ENCODE measurements at regions not wholly inside any gene's neighbourhood (a gene's known extent, or its start where the extent isn't known, plus 50 kb on each side); places are given as distances from the start of the nearest gene placed in this dataset.

DNA sequence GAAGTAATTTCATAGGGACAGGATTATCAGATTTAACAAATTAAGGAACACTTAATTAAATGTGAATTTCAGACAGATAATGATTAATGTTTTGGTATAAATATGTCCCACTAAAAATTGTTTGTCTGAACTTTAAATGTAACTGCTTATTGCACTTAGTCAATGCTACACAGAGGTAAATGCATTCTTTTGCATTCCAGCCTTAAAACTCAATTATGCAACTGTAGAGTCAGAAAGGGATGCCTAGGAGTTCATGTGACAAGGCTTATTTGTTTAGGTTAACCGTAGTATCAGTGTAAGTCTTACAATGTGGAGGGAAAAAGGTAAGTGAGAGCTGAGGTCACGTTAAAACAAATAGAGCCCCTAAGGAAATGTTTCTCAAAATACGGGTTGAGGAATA is 347.2 kb upstream of the ARGLU1 start:
- no peaks in the 10 kb centered on the region for H3K36me3 ChIP-seq (ENCODE audit: control insufficient read depth in 4 of 4, insufficient read depth in 4 of 4, low read length in 4 of 4)
- DNase-seq (no peak), ATAC-seq (ENCODE audit: insufficient read depth, low FRiP score) (no peak)
- H3K4me1 ChIP-seq (ENCODE audit: control insufficient read depth in 5 of 5, insufficient read depth in 5 of 5, low read length in 5 of 5), result peaks cover 0 to 26% (median 5%) of the 10 kb centered on the region in 5 donors
- no peaks in the 10 kb centered on the region for H3K27me3 ChIP-seq (ENCODE audit: control insufficient read depth in 3 of 3, insufficient read depth in 3 of 3, low read length in 2 of 3)
- H3K4me3 ChIP-seq, result no peak overlapping the region
- WGBS, 2 donors, result 69 to 87% methylated on average over 3 of the region's 3 CpGs
- H3K9ac ChIP-seq (ENCODE audit: insufficient read depth in 1 of 2, low read length in 2 of 2), result no peak overlapping the region
- TF ChIP-seq, protein P1, sequence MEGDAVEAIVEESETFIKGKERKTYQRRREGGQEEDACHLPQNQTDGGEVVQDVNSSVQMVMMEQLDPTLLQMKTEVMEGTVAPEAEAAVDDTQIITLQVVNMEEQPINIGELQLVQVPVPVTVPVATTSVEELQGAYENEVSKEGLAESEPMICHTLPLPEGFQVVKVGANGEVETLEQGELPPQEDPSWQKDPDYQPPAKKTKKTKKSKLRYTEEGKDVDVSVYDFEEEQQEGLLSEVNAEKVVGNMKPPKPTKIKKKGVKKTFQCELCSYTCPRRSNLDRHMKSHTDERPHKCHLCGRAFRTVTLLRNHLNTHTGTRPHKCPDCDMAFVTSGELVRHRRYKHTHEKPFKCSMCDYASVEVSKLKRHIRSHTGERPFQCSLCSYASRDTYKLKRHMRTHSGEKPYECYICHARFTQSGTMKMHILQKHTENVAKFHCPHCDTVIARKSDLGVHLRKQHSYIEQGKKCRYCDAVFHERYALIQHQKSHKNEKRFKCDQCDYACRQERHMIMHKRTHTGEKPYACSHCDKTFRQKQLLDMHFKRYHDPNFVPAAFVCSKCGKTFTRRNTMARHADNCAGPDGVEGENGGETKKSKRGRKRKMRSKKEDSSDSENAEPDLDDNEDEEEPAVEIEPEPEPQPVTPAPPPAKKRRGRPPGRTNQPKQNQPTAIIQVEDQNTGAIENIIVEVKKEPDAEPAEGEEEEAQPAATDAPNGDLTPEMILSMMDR (IDR thresholded peaks at IDR 0.05; ENCODE audit: control extremely low read depth, extremely low read depth), result no peak
- H3K9me3 ChIP-seq (ENCODE audit: control insufficient read depth in 4 of 4, insufficient read depth in 3 of 4, low read length in 3 of 4), result no peaks in the 10 kb centered on the region
- no peak overlapping the region for H3K27ac ChIP-seq (ENCODE audit: low read depth in 1 of 2, low read length in 1 of 2)

DNA sequence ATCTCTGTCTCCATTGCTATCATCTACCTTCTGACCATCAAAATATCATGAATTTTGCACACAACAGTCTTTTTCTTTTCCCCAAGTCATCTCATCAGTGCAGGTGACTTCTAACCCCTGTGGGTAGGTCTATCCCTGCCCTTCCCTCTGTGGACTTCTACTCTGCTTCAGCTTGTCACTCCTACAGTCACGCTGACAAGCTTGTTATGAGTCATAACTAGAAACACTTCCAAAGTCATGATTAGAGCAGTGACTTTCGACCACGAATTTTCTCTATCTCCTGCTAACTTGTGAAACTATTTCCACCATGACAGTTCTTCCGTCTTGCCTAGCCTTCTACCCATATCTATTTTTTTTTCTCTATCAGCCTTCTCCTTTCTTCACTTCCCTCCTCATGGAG is 343.7 kb upstream of the ARGLU1 start:
- ATAC-seq (ENCODE audit: insufficient read depth, low FRiP score) (no peak), DNase-seq (no peak)
- WGBS, 2 donors, result 77 to 88% methylated on average over 4 of the region's 4 CpGs
- Histone ChIP-seq H3K4me1 (ENCODE audit: control insufficient read depth in 5 of 5, insufficient read depth in 5 of 5, low read length in 5 of 5) (peaks cover 0 to 4% (median 1%) of the 10 kb centered on the region in 5 donors), H3K9ac (ENCODE audit: insufficient read depth in 1 of 2, low read length in 2 of 2) (no peak overlapping the region), H3K36me3 (ENCODE audit: control insufficient read depth in 4 of 4, insufficient read depth in 4 of 4, low read length in 4 of 4) (no peaks in the 10 kb centered on the region), H3K9me3 (ENCODE audit: control insufficient read depth in 4 of 4, insufficient read depth in 3 of 4, low read length in 3 of 4) (no peaks in the 10 kb centered on the region), H3K27ac (ENCODE audit: low read depth in 1 of 2, low read length in 1 of 2) (no peak overlapping the region), H3K27me3 (ENCODE audit: control insufficient read depth in 3 of 3, insufficient read depth in 3 of 3, low read length in 2 of 3) (no peaks in the 10 kb centered on the region), H3K4me3 (no peak overlapping the region)
- TF ChIP-seq, protein P1 (IDR thresholded peaks at IDR 0.05; ENCODE audit: control extremely low read depth, extremely low read depth), result no peak

DNA sequence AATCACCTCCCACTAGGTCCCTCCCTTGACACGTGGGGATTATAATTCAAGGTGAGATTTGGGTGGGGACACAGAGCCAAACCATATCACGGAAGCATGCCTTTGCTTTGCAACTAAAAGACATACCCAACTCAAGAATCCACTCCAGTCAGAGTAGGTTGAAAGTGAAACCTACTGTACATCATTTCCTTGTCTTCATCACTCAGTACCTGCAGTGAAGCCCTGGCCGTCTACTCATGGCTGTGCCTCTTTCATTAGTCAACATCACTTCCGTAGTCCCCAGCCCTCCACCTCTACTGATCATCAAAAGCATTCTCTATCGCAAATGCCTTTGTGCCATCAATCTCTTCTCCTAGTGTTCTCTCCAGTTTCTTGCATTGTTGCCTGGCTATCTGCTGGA is 343.1 kb upstream of the ARGLU1 start:
- Histone ChIP-seq H3K27ac (ENCODE audit: low read depth in 1 of 2, low read length in 1 of 2) (no peak overlapping the region), H3K9ac (ENCODE audit: insufficient read depth in 1 of 2, low read length in 2 of 2) (no peak overlapping the region), H3K4me1 (ENCODE audit: control insufficient read depth in 5 of 5, insufficient read depth in 5 of 5, low read length in 5 of 5) (peaks cover 0 to 2% (median under 1%) of the 10 kb centered on the region in 5 donors), H3K4me3 (no peak overlapping the region), H3K27me3 (ENCODE audit: control insufficient read depth in 3 of 3, insufficient read depth in 3 of 3, low read length in 2 of 3) (no peaks in the 10 kb centered on the region), H3K36me3 (ENCODE audit: control insufficient read depth in 4 of 4, insufficient read depth in 4 of 4, low read length in 4 of 4) (no peaks in the 10 kb centered on the region), H3K9me3 (ENCODE audit: control insufficient read depth in 4 of 4, insufficient read depth in 3 of 4, low read length in 3 of 4) (no peaks in the 10 kb centered on the region)
- ATAC-seq (ENCODE audit: insufficient read depth, low FRiP score) (no peak), DNase-seq (no peak)
- WGBS, 2 donors, result 76 to 78% methylated on average over 5 of the region's 5 CpGs
- TF ChIP-seq, protein P1 (IDR thresholded peaks at IDR 0.05; ENCODE audit: control extremely low read depth, extremely low read depth), result no peak

DNA sequence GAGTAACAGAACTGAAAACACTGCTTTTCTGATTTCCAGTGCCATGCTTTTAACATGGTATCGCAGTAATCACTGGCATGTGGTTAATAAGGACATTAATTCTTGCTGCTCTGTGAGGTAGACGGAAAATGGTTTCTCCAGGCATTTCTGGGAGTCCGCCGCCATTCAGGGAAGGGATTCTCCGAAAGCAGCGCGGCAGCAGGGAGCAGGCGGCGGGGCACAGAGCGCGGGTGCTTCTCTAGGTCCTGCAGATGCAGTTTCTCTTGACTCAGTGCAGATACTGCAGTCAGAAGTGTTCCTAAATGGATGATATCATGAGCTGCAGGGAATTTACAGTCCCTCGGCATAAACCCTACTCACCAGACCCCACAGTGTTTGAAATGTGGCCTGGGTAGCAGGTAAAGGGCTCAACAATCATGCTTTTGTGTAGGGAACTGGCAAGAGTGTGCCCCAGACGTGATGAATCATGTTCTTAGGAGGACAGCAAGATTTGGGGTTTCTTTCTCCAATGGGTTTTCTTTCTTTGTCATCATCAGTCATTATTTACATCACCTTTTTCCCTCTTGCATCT is 338.6 kb upstream of the ARGLU1 start:
- 94 to 95% methylated on average over 13 of the region's 13 CpGs for WGBS, 2 donors
- TF ChIP-seq, protein P1 (IDR thresholded peaks at IDR 0.05; ENCODE audit: control extremely low read depth, extremely low read depth), result no peak
- DNase-seq, result no peak
- ATAC-seq (ENCODE audit: insufficient read depth, low FRiP score), result no peak
- Histone ChIP-seq H3K36me3 (ENCODE audit: control insufficient read depth in 4 of 4, insufficient read depth in 4 of 4, low read length in 4 of 4) (no peaks in the 10 kb centered on the region), H3K4me1 (ENCODE audit: control insufficient read depth in 5 of 5, insufficient read depth in 5 of 5, low read length in 5 of 5) (peaks cover 0 to 4% (median 0%) of the 10 kb centered on the region in 5 donors), H3K27me3 (ENCODE audit: control insufficient read depth in 3 of 3, insufficient read depth in 3 of 3, low read length in 2 of 3) (no peaks in the 10 kb centered on the region), H3K9me3 (ENCODE audit: control insufficient read depth in 4 of 4, insufficient read depth in 3 of 4, low read length in 3 of 4) (no peaks in the 10 kb centered on the region), H3K9ac (ENCODE audit: insufficient read depth in 1 of 2, low read length in 2 of 2) (no peak overlapping the region), H3K27ac (ENCODE audit: low read depth in 1 of 2, low read length in 1 of 2) (no peak overlapping the region), H3K4me3 (no peak overlapping the region)

All from lung (tissue), 11 donors.